ENCODE measurements at regions not wholly inside any gene's neighbourhood (a gene's known extent, or its start where the extent isn't known, plus 50 kb on each side); places are given as distances from the start of the nearest gene placed in this dataset.

DNA sequence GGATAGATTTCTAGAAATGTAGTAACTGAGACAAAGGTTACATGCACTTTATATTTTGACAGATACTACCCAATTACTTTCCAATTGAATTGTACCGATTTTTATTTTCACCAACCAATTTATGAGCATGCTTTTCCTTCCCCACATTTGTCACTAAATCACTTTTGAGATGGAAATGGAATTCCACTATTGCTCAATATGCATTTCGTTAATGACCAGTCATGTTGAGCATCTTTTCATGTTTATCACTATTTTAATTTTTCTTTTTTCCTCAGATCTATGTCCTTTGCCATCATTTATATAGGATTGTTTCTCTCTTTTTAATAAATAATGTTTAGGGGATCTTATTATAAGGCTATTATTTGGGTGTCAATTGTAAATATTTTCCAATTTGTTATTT lies 102.8 kb upstream of the SMIM36 start:
- ChIA-PET CTCF (no interaction called here), POLR2A (no interaction called here)
- TF ChIP-seq BHLHE40 (IDR thresholded peaks at IDR 0.05; ENCODE audit: borderline replicate concordance) (no peak), SUZ12 (IDR thresholded peaks at IDR 0.05) (no peak), HDGF (IDR thresholded peaks at IDR 0.05; ENCODE audit: borderline replicate concordance) (no peak), FOXM1 (IDR thresholded peaks at IDR 0.05; ENCODE audit: borderline replicate concordance) (no peak), FOXA1 (IDR thresholded peaks at IDR 0.05) (no peak), SP1 (IDR thresholded peaks at IDR 0.05) (no peak), TARDBP (IDR thresholded peaks at IDR 0.05) (no peak), NFRKB (IDR thresholded peaks at IDR 0.05) (no peak), ELF4 (IDR thresholded peaks at IDR 0.05) (no peak), FOXK2 (IDR thresholded peaks at IDR 0.05) (no peak), L3MBTL2 (conservative IDR thresholded peaks at IDR 0.05) (no peak), ZNF384 (IDR thresholded peaks at IDR 0.05) (no peak), PKNOX1 (IDR thresholded peaks at IDR 0.05) (no peak), ARNT (IDR thresholded peaks at IDR 0.05) (no peak), CTBP1 (IDR thresholded peaks at IDR 0.05; ENCODE audit: borderline replicate concordance) (no peak)
- DNase-seq (ENCODE audit: extremely low spot score) = no peak

- ChIA-PET POLR2A (no interaction called here), CTCF (interaction anchor here (0.6 kb wide), 1 partner anchor 29 kb away, joined by 3 read pairs; no protein-coding TSS in a partner anchor)
- no peak for TF ChIP-seq LEF1 (IDR thresholded peaks at IDR 0.05; ENCODE audit: borderline replicate concordance)
- no peak for TF ChIP-seq HDGF (IDR thresholded peaks at IDR 0.05; ENCODE audit: borderline replicate concordance)
- TF ChIP-seq CTBP1 (IDR thresholded peaks at IDR 0.05; ENCODE audit: borderline replicate concordance) = no peak
- no peak for TF ChIP-seq SUZ12 (IDR thresholded peaks at IDR 0.05)
- no peak for TF ChIP-seq NFRKB (IDR thresholded peaks at IDR 0.05)
- no peak for TF ChIP-seq L3MBTL2 (conservative IDR thresholded peaks at IDR 0.05)
- TF ChIP-seq TARDBP (IDR thresholded peaks at IDR 0.05) = no peak
- TF ChIP-seq FOXA1 (IDR thresholded peaks at IDR 0.05) = no peak
- no peak for TF ChIP-seq FOXM1 (IDR thresholded peaks at IDR 0.05; ENCODE audit: borderline replicate concordance)
- no peak for TF ChIP-seq BHLHE40 (IDR thresholded peaks at IDR 0.05; ENCODE audit: borderline replicate concordance)
- TF ChIP-seq PKNOX1 (IDR thresholded peaks at IDR 0.05) = no peak
- no peak for TF ChIP-seq FOXK2 (IDR thresholded peaks at IDR 0.05)
- TF ChIP-seq SP1 (IDR thresholded peaks at IDR 0.05) = no peak
- TF ChIP-seq ELF4 (IDR thresholded peaks at IDR 0.05) = no peak
- TF ChIP-seq ZNF384 (IDR thresholded peaks at IDR 0.05) = no peak
- TF ChIP-seq ARNT (IDR thresholded peaks at IDR 0.05) = no peak
- DNase-seq (ENCODE audit: extremely low spot score) = no peak
These were observed 101.5 kb upstream of the SMIM36 start for GRCh38 chr17:55612691-55613141.

GRCh38 chr17:55607731-55608341 lies 96.6 kb upstream of the SMIM36 start:
- CTCF ChIA-PET = interaction anchor here (0.7 kb wide), 1 partner anchor 81 kb away, joined by 3 read pairs; no protein-coding TSS in a partner anchor
- POLR2A ChIA-PET = no interaction called here
- no peak for DNase-seq (ENCODE audit: extremely low spot score)
- TF ChIP-seq FOXA1 (IDR thresholded peaks at IDR 0.05) (no peak), L3MBTL2 (conservative IDR thresholded peaks at IDR 0.05) (no peak), NFRKB (IDR thresholded peaks at IDR 0.05) (no peak), CTBP1 (IDR thresholded peaks at IDR 0.05; ENCODE audit: borderline replicate concordance) (no peak)

DNA sequence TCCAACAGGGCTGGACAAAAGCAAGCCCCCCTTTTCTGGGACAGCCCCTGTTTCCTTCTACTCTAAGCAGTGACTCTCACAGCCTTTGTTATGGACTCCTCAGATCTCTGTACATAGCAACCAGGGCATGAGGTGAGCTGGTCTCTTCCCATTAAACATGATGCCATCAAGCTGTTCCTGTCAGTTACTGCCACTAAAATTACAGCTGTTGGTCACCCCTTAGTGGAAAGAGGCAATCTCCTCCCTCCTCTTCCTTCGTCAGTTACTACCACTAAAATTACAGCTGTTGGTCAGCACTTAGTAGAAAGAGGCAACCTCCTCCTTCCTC lies 95.2 kb upstream of the SMIM36 start:
- TF ChIP-seq ARNT (IDR thresholded peaks at IDR 0.05) = no peak
- TF ChIP-seq TARDBP (IDR thresholded peaks at IDR 0.05) = no peak
- no peak for TF ChIP-seq PKNOX1 (IDR thresholded peaks at IDR 0.05)
- no peak for TF ChIP-seq SUZ12 (IDR thresholded peaks at IDR 0.05)
- no peak for TF ChIP-seq ZNF384 (IDR thresholded peaks at IDR 0.05)
- no peak for TF ChIP-seq CTBP1 (IDR thresholded peaks at IDR 0.05; ENCODE audit: borderline replicate concordance)
- TF ChIP-seq NFRKB (IDR thresholded peaks at IDR 0.05) = no peak
- TF ChIP-seq L3MBTL2 (conservative IDR thresholded peaks at IDR 0.05) = no peak
- no peak for TF ChIP-seq FOXA1 (IDR thresholded peaks at IDR 0.05)
- TF ChIP-seq SP1 (IDR thresholded peaks at IDR 0.05) = no peak
- TF ChIP-seq ELF4 (IDR thresholded peaks at IDR 0.05) = no peak
- TF ChIP-seq FOXK2 (IDR thresholded peaks at IDR 0.05) = no peak
- ChIA-PET CTCF (no interaction called here), POLR2A (no interaction called here)
- DNase-seq (ENCODE audit: extremely low spot score) = no peak

DNA sequence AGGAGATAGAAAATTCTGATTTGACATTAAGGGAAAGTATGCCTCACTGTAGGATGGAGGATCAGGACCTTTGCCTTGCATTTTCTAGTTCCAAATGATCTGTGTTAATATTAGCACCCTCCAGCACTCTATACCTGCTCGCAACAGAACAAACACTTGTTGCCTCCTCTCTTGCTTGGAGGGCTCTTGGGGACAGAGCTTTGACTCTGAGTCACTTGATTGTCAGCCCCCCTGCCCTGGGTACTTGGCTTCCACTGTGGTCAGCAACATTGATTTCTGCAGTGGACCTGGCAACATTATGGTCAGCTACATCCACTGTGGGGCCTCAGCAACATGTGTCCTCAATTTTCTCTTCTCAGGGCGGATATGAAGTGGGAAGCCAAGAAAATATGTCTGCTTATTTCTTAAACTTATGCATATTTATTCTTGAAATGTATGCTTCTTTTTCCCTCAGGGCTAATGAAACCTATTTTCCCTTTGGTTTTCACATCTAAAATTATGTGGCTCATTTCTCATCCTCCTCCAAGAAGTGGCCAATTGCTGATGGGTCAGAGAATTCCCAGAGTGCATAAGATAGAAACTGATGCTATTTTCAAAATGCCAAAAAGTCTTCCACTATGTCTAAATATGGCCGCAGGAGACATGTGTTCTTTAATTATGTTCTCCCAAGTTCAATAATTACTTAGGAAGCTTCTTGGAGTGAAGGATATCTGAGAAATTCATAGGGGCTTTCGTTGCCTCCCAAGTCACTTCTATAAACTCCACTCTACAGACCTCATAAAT lies 94.6 kb upstream of the SMIM36 start:
- CTCF ChIA-PET = no interaction called here
- POLR2A ChIA-PET = no interaction called here
- no peak for DNase-seq (ENCODE audit: extremely low spot score)
- TF ChIP-seq TARDBP (IDR thresholded peaks at IDR 0.05) (no peak), FOXA1 (IDR thresholded peaks at IDR 0.05) (no peak), ARNT (IDR thresholded peaks at IDR 0.05) (no peak), CTBP1 (IDR thresholded peaks at IDR 0.05; ENCODE audit: borderline replicate concordance) (no peak)

- ChIA-PET POLR2A (no interaction called here), CTCF (interaction anchor here (0.6 to 1.3 kb wide), 11 partner anchors 13 to 106 kb away, joined by 3 to 6 read pairs (median 4); no protein-coding TSS in a partner anchor)
- DNase-seq (ENCODE audit: extremely low spot score) = peak; percentile 24
- TF ChIP-seq ZNF384 (IDR thresholded peaks at IDR 0.05) (no peak), ARNT (IDR thresholded peaks at IDR 0.05) (no peak), BHLHE40 (IDR thresholded peaks at IDR 0.05; ENCODE audit: borderline replicate concordance) (no peak), FOXA1 (IDR thresholded peaks at IDR 0.05) (no peak), HDGF (IDR thresholded peaks at IDR 0.05; ENCODE audit: borderline replicate concordance) (no peak), CTBP1 (IDR thresholded peaks at IDR 0.05; ENCODE audit: borderline replicate concordance) (no peak), SP1 (IDR thresholded peaks at IDR 0.05) (no peak), LEF1 (IDR thresholded peaks at IDR 0.05; ENCODE audit: borderline replicate concordance) (no peak), ELF4 (IDR thresholded peaks at IDR 0.05) (no peak), TARDBP (IDR thresholded peaks at IDR 0.05) (no peak), NFRKB (IDR thresholded peaks at IDR 0.05) (no peak), PKNOX1 (IDR thresholded peaks at IDR 0.05) (no peak), L3MBTL2 (conservative IDR thresholded peaks at IDR 0.05) (no peak), FOXK2 (IDR thresholded peaks at IDR 0.05) (no peak), FOXM1 (IDR thresholded peaks at IDR 0.05; ENCODE audit: borderline replicate concordance) (no peak), SUZ12 (IDR thresholded peaks at IDR 0.05) (no peak)
These were observed 90.7 kb upstream of the SMIM36 start for GRCh38 chr17:55601874-55602364.
